GM23338 (cell line): ENCODE measurements at regions not wholly inside any gene's neighbourhood (a gene's known extent, or its start where the extent isn't known, plus 50 kb on each side); places are given as distances from the start of the nearest gene placed in this dataset.

Source experiments
- EZH2 ChIP-seq: fragments of 200-600 bp; sonication (generic); IDR thresholded peaks from one replicate; pipeline ENCODE4 v1.8.0; 2017; ENCODE audit warnings: antibody characterized with exemption, mild to moderate bottlenecking, low read depth; ENCODE audit not compliant: unreplicated experiment
- EZH2phosphoT487 ChIP-seq: fragments of 200-600 bp; sonication (generic); IDR thresholded peaks from one replicate; pipeline ENCODE4 v1.8.1; 2018; ENCODE audit warnings: antibody characterized with exemption; ENCODE audit not compliant: unreplicated experiment
- POLR2AphosphoS5 ChIP-seq: IDR thresholded peaks from 2 replicates; pipeline ENCODE4 v1.6.1; 2016; ENCODE audit warnings: antibody characterized with exemption, low read depth
- STAT1 ChIP-seq: IDR thresholded peaks from one replicate; pipeline ENCODE4 v1.6.1; 2016; ENCODE audit warnings: antibody characterized with exemption; ENCODE audit not compliant: unreplicated experiment
- ZNF114 ChIP-seq: fragments of 250-450 bp; sonication (Bioruptor Pico); IDR thresholded peaks from 2 replicates; pipeline ENCODE4 v1.5.0; 2020; ENCODE audit warnings: mild to moderate bottlenecking, moderate library complexity
- ZNF331 ChIP-seq: fragments of 250-450 bp; sonication (Bioruptor Pico); IDR thresholded peaks from 2 replicates; pipeline ENCODE4 v1.5.0; 2020; ENCODE audit warnings: low read depth, mild to moderate bottlenecking, moderate library complexity
- TF ChIP-seq, protein P1 (sequence below), 2 experiments: fragments of 200-600 bp in 1 of 2; sonication (generic) in 1 of 2; conservative IDR thresholded peaks; 2 replicates each; pipeline versions ENCODE4 v1.5.1 to v1.6.1; 2016 to 2017; ENCODE audit warnings: antibody characterized with exemption in 2 of 2, low read depth in 2 of 2, mild to moderate bottlenecking in 2 of 2, moderate library complexity in 1 of 2
- TF ChIP-seq, protein P2 (sequence below): IDR thresholded peaks from one replicate; pipeline ENCODE4 v1.6.1; 2018; ENCODE audit warnings: antibody characterized with exemption; ENCODE audit not compliant: unreplicated experiment
- TF ChIP-seq, protein P3 (sequence below): IDR thresholded peaks from 2 replicates; pipeline ENCODE4 v1.6.1; 2016; ENCODE audit warnings: antibody characterized with exemption

DNA sequence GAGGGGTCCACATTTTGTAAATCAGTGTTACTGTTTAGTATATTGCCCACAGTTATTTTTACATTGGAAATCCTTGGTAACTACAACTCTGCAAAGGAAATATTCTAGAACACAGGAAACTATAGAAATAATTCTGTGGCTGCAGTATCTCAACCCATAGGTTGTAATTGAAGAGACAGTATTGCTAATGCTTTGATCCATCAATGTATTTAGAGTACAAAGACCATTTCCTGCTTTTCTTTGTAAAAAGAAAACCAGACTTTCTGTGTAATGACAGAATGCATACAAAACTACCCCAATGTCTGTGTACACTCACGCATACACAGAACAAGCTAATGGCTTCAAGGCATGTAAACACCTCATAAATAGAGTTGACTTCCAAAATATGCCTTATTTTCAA is 622.1 kb upstream of the ARGLU1 start:
- TF ChIP-seq EZH2phosphoT487 (no peak), POLR2AphosphoS5 (no peak), EZH2 (no peak), ZNF331 (CRISPR knock-in tag) (no peak), STAT1 (no peak), ZNF114 (no peak)
- TF ChIP-seq, protein P1, sequence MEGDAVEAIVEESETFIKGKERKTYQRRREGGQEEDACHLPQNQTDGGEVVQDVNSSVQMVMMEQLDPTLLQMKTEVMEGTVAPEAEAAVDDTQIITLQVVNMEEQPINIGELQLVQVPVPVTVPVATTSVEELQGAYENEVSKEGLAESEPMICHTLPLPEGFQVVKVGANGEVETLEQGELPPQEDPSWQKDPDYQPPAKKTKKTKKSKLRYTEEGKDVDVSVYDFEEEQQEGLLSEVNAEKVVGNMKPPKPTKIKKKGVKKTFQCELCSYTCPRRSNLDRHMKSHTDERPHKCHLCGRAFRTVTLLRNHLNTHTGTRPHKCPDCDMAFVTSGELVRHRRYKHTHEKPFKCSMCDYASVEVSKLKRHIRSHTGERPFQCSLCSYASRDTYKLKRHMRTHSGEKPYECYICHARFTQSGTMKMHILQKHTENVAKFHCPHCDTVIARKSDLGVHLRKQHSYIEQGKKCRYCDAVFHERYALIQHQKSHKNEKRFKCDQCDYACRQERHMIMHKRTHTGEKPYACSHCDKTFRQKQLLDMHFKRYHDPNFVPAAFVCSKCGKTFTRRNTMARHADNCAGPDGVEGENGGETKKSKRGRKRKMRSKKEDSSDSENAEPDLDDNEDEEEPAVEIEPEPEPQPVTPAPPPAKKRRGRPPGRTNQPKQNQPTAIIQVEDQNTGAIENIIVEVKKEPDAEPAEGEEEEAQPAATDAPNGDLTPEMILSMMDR (conservative IDR thresholded peaks at IDR 0.05; ENCODE audit: low read depth in 2 of 2) = no peak
- TF ChIP-seq, protein P2, sequence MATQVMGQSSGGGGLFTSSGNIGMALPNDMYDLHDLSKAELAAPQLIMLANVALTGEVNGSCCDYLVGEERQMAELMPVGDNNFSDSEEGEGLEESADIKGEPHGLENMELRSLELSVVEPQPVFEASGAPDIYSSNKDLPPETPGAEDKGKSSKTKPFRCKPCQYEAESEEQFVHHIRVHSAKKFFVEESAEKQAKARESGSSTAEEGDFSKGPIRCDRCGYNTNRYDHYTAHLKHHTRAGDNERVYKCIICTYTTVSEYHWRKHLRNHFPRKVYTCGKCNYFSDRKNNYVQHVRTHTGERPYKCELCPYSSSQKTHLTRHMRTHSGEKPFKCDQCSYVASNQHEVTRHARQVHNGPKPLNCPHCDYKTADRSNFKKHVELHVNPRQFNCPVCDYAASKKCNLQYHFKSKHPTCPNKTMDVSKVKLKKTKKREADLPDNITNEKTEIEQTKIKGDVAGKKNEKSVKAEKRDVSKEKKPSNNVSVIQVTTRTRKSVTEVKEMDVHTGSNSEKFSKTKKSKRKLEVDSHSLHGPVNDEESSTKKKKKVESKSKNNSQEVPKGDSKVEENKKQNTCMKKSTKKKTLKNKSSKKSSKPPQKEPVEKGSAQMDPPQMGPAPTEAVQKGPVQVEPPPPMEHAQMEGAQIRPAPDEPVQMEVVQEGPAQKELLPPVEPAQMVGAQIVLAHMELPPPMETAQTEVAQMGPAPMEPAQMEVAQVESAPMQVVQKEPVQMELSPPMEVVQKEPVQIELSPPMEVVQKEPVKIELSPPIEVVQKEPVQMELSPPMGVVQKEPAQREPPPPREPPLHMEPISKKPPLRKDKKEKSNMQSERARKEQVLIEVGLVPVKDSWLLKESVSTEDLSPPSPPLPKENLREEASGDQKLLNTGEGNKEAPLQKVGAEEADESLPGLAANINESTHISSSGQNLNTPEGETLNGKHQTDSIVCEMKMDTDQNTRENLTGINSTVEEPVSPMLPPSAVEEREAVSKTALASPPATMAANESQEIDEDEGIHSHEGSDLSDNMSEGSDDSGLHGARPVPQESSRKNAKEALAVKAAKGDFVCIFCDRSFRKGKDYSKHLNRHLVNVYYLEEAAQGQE = no peak
- TF ChIP-seq, protein P3, sequence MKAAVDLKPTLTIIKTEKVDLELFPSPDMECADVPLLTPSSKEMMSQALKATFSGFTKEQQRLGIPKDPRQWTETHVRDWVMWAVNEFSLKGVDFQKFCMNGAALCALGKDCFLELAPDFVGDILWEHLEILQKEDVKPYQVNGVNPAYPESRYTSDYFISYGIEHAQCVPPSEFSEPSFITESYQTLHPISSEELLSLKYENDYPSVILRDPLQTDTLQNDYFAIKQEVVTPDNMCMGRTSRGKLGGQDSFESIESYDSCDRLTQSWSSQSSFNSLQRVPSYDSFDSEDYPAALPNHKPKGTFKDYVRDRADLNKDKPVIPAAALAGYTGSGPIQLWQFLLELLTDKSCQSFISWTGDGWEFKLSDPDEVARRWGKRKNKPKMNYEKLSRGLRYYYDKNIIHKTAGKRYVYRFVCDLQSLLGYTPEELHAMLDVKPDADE = no peak
